Astrocyte of the hippocampus (primary cell): ENCODE measurements at regions not wholly inside any gene's neighbourhood (a gene's known extent, or its start where the extent isn't known, plus 50 kb on each side); places are given as distances from the start of the nearest gene placed in this dataset.

Experiments used
- DNase-seq: peaks from one replicate; pipeline ENCODE4 v3.0.0; 2011; ENCODE audit warnings: low read depth, low spot score

GRCh38 chr5:6914347-6914746, 201.1 kb downstream of the TENT4A start:
- DNase-seq, result no peak

- no peak for DNase-seq
Measured at GRCh38 chr5:6915574-6915973, 202.3 kb downstream of the TENT4A start.

- DNase-seq, result no peak
Measured at GRCh38 chr5:6918255-6918654, 205.0 kb downstream of the TENT4A start.

DNA sequence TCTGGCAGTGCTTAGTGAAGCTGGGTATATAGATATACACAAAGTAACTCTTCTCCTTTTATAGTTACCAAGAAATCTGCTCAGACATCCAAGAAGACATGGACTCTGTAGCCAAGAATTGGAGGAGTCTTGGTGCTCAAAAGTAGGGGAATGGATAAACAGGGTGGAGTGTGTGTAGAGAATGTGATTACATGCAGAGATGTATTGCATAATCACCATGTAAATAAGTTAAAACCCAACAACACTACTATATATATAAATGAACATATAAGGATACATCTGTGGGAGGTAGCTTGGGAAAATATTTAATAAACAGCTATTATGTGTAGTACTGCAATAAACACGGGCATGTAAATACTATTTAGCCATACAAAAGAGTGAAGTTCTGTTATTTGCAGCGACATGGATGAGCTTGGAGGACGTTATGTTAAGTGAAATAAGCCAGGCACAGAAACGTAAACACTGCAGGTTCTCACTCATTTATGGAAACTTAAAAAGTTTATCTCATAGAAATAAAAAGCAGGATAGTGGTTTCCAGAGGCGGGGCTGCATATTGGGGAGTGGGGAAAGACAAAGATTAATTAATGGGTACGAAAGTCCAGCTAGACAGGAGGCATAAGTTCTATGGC, 207.5 kb downstream of the TENT4A start:
- DNase-seq, result no peak

GRCh38 chr5:6926491-6927038, 213.3 kb downstream of the TENT4A start:
- no peak for DNase-seq

GRCh38 chr5:6936031-6936430, 222.8 kb downstream of the TENT4A start:
- DNase-seq, result no peak

- no peak for DNase-seq
Measured at GRCh38 chr5:6937677-6938076, 224.4 kb downstream of the TENT4A start.

GRCh38 chr5:6941631-6942030, 228.4 kb downstream of the TENT4A start:
- no peak for DNase-seq

DNA sequence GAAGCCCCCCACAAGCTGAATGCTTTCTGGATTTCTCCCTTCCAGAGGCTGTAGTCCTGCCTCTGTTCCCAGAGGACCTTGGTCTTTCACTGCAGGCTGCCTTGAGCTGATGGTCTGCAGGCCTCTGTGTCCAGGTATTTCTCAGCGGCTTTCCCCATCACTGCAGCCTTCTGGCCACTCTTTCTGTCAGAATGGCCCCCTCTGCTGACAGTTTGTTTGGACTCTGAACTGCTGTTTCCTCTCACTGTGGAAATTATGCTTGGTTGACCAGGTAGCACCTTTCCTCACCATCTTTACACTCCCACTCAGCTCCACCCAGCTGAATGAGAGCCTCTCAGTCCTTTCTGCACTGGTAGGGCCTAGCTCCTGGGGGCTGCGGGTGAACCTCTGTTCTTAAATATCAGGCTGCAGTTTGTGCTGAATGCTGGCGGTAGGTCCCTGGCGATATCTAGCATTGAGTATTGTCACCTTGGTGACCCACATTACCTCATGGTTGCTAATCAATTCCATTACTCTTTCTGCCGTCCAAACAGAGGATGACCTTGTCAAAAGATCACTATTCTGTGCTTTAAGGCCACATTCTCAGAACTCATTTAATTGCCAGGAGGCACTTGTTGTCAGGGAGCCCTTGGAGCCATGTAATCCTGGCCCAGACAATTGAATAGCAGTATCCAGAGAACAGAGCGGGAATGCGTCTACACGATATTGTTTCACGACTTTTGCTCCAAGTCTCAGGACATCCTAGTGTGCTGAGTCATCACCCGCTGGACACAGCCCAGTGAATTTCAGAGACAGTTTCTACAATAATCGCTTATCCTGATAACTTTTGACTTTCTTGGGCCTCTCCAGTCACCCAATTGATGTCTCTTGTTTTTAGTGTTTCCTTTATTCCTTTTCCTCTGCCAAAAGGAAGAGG, 230.2 kb downstream of the TENT4A start:
- no peak for DNase-seq

DNA sequence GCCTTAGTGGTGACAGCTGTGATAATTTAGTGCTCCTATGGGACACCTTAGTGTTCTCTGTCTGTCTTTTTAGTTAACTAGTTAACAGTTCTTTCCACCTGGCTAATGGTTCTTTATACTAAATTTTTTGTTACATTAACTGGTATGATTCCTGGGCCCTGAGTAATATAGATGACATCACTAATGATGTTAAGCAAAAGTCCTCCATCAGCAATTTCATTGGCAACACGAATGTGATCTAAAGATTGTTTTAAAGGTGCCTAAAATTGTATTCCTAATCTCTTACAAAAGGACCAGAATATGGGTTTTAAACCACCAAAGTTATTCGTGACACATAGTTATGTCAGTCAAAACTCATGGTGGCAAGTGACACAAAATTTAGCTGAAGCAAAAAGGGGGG, 235.3 kb downstream of the TENT4A start:
- no peak for DNase-seq

- no peak for DNase-seq
Measured at GRCh38 chr5:6949230-6949629, 236.0 kb downstream of the TENT4A start.

DNA sequence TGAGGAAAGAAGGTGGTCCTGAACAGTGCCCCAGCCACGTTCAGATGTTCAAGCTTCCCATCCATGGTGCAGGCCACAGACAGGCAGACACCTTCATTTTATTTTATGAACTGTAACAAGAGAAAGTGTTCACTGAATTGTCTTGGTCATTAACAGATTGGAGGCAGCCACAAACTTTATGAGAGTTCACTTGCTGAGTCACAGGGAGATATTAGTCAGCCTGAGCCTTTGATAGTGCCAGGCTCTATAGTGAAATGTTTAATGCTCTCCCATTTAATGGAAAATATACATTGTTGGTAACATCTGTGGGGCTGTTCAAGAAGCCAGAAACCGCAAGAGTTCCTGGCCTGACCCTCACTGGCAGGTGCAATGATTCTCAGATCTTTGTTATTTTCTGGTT, 237.0 kb downstream of the TENT4A start:
- no peak for DNase-seq

GRCh38 chr5:6950860-6951259, 237.6 kb downstream of the TENT4A start:
- peak; percentile 2 for DNase-seq

- DNase-seq, result no peak
Measured at GRCh38 chr5:6961123-6961522, 247.9 kb downstream of the TENT4A start.

DNA sequence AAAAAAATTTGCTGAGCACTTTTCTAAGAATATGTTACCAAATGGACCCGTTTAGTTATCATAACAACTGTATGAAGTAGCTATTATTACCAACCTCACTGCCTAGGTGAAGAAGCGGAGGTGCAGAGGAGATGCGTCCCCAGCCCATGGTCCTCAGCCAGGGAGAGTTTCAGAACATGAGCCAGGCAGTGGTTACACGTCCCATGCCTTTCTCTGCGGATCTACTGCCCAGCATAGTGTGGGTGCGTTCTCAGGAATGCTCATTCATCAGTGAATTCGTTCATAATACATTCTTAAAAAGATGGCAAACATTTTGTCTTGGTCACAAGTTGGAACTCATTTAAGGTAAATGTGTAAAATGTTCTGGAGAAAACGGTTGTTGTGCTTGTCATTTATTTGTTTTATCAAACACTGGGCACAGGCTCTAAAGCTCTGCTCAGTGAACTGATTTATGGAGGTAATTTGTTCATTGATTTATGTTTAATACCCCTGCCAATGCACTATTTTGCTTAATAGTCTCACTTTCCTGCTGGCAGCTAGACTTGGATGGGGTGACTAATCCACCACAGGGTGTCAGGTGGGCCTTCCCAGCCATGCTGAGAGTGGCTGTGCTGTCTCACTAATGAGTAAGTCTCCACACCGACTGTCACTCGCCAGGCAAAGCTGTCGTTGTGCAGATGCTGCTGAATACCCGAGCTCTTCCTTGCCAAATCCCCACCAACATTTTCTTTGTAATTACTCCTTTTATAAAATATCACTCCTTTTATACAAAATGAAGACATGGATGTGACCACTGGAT, 248.8 kb downstream of the TENT4A start:
- DNase-seq, result peak; percentile 2

GRCh38 chr5:6976971-6977370, 263.7 kb downstream of the TENT4A start:
- DNase-seq, result no peak

GRCh38 chr5:6979061-6979460, 265.8 kb downstream of the TENT4A start:
- DNase-seq, result no peak

- DNase-seq, result no peak
Measured at GRCh38 chr5:6989230-6989629, 276.0 kb downstream of the TENT4A start.

DNA sequence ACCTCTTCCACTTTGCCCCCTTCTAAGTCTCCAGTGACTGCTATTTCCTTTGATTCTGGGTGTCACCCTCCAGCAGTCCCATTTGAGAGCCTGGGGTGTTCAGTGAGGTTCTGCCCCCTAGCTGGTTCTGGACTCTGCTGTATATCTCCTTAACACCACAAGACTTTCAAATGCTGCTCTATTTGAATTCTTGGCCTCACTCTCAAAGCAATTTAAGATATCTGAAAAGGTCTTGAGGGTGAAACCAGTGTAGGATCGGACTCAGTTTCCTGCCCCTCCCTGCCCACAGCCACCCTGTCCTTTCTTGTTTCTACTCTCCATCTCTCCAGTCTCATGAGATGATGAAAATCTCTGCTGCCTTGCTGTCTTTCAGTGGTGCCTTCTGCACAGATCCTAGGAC, 280.9 kb downstream of the TENT4A start:
- DNase-seq, result no peak

DNA sequence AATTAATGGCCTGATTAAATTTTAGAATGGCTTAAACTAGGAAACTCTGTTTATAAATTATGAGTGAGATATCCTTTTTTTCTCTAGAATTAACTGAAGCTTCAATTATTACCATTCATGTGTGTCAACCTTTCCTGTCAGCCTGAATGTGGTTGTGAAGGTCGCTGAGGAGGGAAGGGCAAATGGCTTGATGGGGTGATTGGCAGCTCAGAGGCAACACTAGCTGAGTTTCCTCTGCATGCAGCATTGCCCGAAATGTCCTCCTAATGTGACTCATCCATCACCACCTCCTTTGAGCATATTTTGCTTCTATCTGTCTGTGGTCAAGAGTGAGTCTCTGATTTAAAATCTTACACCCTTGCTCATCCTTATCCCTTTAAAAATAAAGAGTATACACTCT, 281.9 kb downstream of the TENT4A start:
- no peak for DNase-seq

DNA sequence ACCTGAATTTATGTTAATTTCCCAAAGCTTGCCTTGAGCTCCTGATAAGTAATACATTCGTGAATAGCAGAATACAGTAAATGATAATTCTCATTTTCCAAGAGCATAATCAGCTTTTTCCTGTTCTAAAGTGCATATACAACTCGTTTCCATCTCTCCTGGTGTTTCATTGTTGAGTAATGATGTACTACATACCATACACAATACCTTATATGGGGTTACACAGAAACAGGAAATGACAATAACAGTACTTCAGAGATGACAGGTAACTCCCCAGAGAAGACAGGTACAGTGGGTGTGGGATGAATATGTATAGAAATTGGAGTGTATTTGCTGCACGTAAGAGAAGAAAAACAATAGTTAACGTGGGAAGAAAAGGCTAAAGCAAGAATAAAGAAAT, 287.1 kb downstream of the TENT4A start:
- no peak for DNase-seq

DNA sequence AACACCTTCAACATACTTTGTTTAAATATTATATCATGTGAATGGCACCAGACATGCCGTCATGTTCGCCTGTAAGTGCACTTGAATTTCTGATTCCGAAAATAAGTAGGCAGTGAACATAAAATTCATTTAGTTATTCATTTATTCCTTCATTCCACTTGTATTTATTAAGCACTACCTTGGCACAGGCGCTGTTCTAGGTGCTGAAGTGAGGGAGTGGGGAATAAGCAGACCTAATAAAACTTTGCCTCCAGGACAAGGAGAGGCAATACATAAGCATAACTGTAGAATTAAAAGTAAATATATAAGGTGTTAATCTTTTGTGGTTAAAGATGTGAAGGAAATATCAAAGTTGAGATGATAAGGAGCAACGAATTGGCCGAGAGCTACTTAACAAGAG, 297.4 kb downstream of the TENT4A start:
- DNase-seq, result peak; percentile 2
